HEK293T (cell line): ENCODE measurements at regions not wholly inside any gene's neighbourhood (a gene's known extent, or its start where the extent isn't known, plus 50 kb on each side); places are given as distances from the start of the nearest gene placed in this dataset.

Experiments
- ARNT ChIP-seq: fragments of 450-650 bp; IDR thresholded peaks from 2 replicates; pipeline ENCODE4 v1.6.1; 2017; ENCODE audit warnings: mild to moderate bottlenecking
- BHLHE40 ChIP-seq: fragments of 450-650 bp; IDR thresholded peaks from 2 replicates; pipeline ENCODE4 v1.6.1; 2016; ENCODE audit warnings: mild to moderate bottlenecking, moderate library complexity, borderline replicate concordance
- ELF4 ChIP-seq: fragments of 450-650 bp; IDR thresholded peaks from 2 replicates; pipeline ENCODE4 v1.6.1; 2017; ENCODE audit warnings: antibody characterized with exemption
- FOXA1 ChIP-seq: fragments of 450-650 bp; IDR thresholded peaks from 2 replicates; pipeline ENCODE4 v1.6.1; 2016; ENCODE audit warnings: mild to moderate bottlenecking
- FOXK2 ChIP-seq: fragments of 450-650 bp; IDR thresholded peaks from 2 replicates; pipeline ENCODE4 v1.6.1; 2016; ENCODE audit warnings: mild to moderate bottlenecking
- FOXM1 ChIP-seq: fragments of 450-650 bp; IDR thresholded peaks from 2 replicates; pipeline ENCODE4 v1.6.1; 2017; ENCODE audit warnings: mild to moderate bottlenecking, borderline replicate concordance
- PKNOX1 ChIP-seq: fragments of 450-650 bp; IDR thresholded peaks from 2 replicates; pipeline ENCODE4 v1.6.1; 2016
- SP1 ChIP-seq: fragments of 450-650 bp; IDR thresholded peaks from 2 replicates; pipeline ENCODE4 v1.6.1; 2017
- SUZ12 ChIP-seq: fragments of 450-650 bp; IDR thresholded peaks from 2 replicates; pipeline ENCODE4 v1.6.1; 2016; ENCODE audit warnings: mild to moderate bottlenecking
- TARDBP ChIP-seq: fragments of 450-650 bp; IDR thresholded peaks from 2 replicates; pipeline ENCODE4 v1.6.1; 2016

DNA sequence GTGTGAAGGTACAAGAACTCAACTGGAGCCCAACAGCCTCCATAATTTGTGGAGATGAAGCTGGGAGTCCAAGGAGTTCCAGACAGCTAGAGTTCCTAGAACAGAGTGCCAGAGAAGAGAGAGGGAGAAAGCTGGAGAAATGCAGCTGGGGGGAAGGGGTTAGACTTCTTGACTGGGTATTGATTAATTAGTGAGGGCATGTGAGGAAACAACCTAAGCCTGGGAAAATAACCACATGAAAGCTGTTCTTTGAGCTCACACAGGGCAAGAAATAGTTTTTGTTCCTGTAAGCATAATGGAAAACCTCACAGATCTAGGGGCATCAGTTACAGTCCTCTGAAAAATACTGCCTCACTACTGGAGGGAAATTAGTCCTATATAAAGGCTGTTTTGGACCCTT lies 230.5 kb upstream of the FKBP1C start:
- TF ChIP-seq FOXK2 (no peak), FOXM1 (no peak), SUZ12 (no peak), PKNOX1 (no peak), SP1 (no peak), BHLHE40 (no peak), TARDBP (no peak), ARNT (no peak), ELF4 (no peak), FOXA1 (no peak)
